Prostate gland (tissue), 2 donors: ENCODE measurements at regions not wholly inside any gene's neighbourhood (a gene's known extent, or its start where the extent isn't known, plus 50 kb on each side); places are given as distances from the start of the nearest gene placed in this dataset.

Experiments
- DNase-seq: peaks from one replicate; pipeline ENCODE4 v3.0.0-alpha.2; 2019; ENCODE audit warnings: low spot score
- H3K27ac ChIP-seq, 2 donors: fragments of 200-600 bp; sonication (generic); 2 replicates each; pipeline ENCODE4 v1.5.1; 2017 to 2019
- H3K27me3 ChIP-seq: fragments of 200-600 bp; sonication (generic); replicated peaks from 2 replicates; pipeline ENCODE4 v1.5.1; 2019; ENCODE audit not compliant: insufficient read depth
- H3K36me3 ChIP-seq, 2 donors: fragments of 200-600 bp; sonication (generic); 1 replicate in 1 of 2; 2 replicates in 1 of 2; pipeline versions ENCODE4 v1.5.1 to v1.8.1; 2017 to 2019
- H3K4me1 ChIP-seq: fragments of 200-600 bp; sonication (generic); replicated peaks from 2 replicates; pipeline ENCODE4 v1.5.1; 2019
- H3K4me3 ChIP-seq, 2 donors: fragments of 200-600 bp; sonication (generic); 2 replicates each; pipeline ENCODE4 v1.5.1; 2017 to 2019
- H3K9me3 ChIP-seq: fragments of 200-600 bp; sonication (generic); 2 replicates; pipeline ENCODE4 v1.5.1; 2017
- CTCF ChIP-seq, 4 experiments: fragments of 200-600 bp in 2 of 4; fragments of 450-650 bp in 2 of 4; sonication (generic) in 2 of 4; IDR thresholded peaks; 1 replicate in 3 of 4; 2 replicates in 1 of 4; pipeline ENCODE4 v1.5.1; 2016 to 2019; ENCODE audit warnings: antibody characterized with exemption in 4 of 4, mild to moderate bottlenecking in 2 of 4, moderate library complexity in 2 of 4
- POLR2A ChIP-seq: fragments of 450-650 bp; IDR thresholded peaks from one replicate; pipeline ENCODE4 v1.6.1; 2016; ENCODE audit warnings: antibody characterized with exemption, mild to moderate bottlenecking
- POLR2AphosphoS5 ChIP-seq: sonication (generic); formaldehyde crosslinking; IDR thresholded peaks from one replicate; pipeline ENCODE4 v1.6.1; 2017; ENCODE audit warnings: antibody characterized with exemption
- WGBS: methylation state at CpG from one replicate; pipeline ENCODE4 v1.1.5; 2018; 5-methylcytosine and 5-hydroxymethylcytosine counted together
- intact Hi-C: fragments of 100-400 bp; cut with DNase I; formaldehyde crosslinking; loops from one replicate; pipeline ENCODE4 v1.14.2; 2022

GRCh38 chr3:24917908-24918307, 423.3 kb upstream of the THRB start:
- intact Hi-C loops: no loop called here
- H3K36me3 ChIP-seq: no peaks in the 10 kb centered on the region
- H3K27ac ChIP-seq: no peak overlapping the region
- no peaks in the 10 kb centered on the region for H3K4me1 ChIP-seq
- H3K27me3 ChIP-seq: no peaks in the 10 kb centered on the region
- DNase-seq: no peak
- 93% methylated on average over 5 of the region's 5 CpGs for WGBS
- TF ChIP-seq POLR2AphosphoS5: no peak
- TF ChIP-seq POLR2A: no peak
- no peak for TF ChIP-seq CTCF (IDR thresholded peaks at IDR 0.05)
- no peaks in the 10 kb centered on the region for H3K9me3 ChIP-seq
- no peak overlapping the region for H3K4me3 ChIP-seq

GRCh38 chr3:24923570-24923969, 428.9 kb upstream of the THRB start:
- no peak for DNase-seq
- H3K27ac ChIP-seq: no peak overlapping the region
- intact Hi-C loops: no loop called here
- no peak overlapping the region for H3K4me3 ChIP-seq
- H3K9me3 ChIP-seq: no peaks in the 10 kb centered on the region
- 40% methylated on average over 2 of the region's 2 CpGs for WGBS
- no peaks in the 10 kb centered on the region for H3K4me1 ChIP-seq
- TF ChIP-seq POLR2AphosphoS5: no peak
- TF ChIP-seq POLR2A: no peak
- TF ChIP-seq CTCF (IDR thresholded peaks at IDR 0.05): no peak
- H3K27me3 ChIP-seq: no peaks in the 10 kb centered on the region
- no peaks in the 10 kb centered on the region for H3K36me3 ChIP-seq

- WGBS: 93% methylated on average over 1 of the region's 1 CpG
These were observed 434.9 kb upstream of the THRB start for GRCh38 chr3:24929521-24929920.

GRCh38 chr3:24933401-24933800, 438.8 kb upstream of the THRB start:
- no peaks in the 10 kb centered on the region for H3K36me3 ChIP-seq
- intact Hi-C loops: no loop called here
- no peak overlapping the region for H3K27ac ChIP-seq
- H3K9me3 ChIP-seq: no peaks in the 10 kb centered on the region
- no peaks in the 10 kb centered on the region for H3K4me1 ChIP-seq
- H3K4me3 ChIP-seq: no peak overlapping the region
- 92% methylated on average over 3 of the region's 3 CpGs for WGBS
- TF ChIP-seq POLR2A: no peak
- TF ChIP-seq POLR2AphosphoS5: no peak
- no peak for TF ChIP-seq CTCF (IDR thresholded peaks at IDR 0.05)
- no peak for DNase-seq
- no peaks in the 10 kb centered on the region for H3K27me3 ChIP-seq

More at GRCh38 chr3:24929521-24929920, 434.9 kb upstream of the THRB start:
- intact Hi-C loops: no loop called here
- H3K36me3 ChIP-seq: no peaks in the 10 kb centered on the region
- H3K4me3 ChIP-seq: no peak overlapping the region
- H3K4me1 ChIP-seq: no peaks in the 10 kb centered on the region
- H3K27me3 ChIP-seq: no peaks in the 10 kb centered on the region
- no peak for DNase-seq
- no peaks in the 10 kb centered on the region for H3K9me3 ChIP-seq
- no peak for TF ChIP-seq CTCF (IDR thresholded peaks at IDR 0.05)
- TF ChIP-seq POLR2A: no peak
- no peak for TF ChIP-seq POLR2AphosphoS5
- no peak overlapping the region for H3K27ac ChIP-seq

- H3K36me3 ChIP-seq: no peaks in the 10 kb centered on the region
- no peak overlapping the region for H3K4me3 ChIP-seq
- no peak overlapping the region for H3K27ac ChIP-seq
- DNase-seq: no peak
- no peaks in the 10 kb centered on the region for H3K4me1 ChIP-seq
- H3K27me3 ChIP-seq: no peaks in the 10 kb centered on the region
- H3K9me3 ChIP-seq: no peaks in the 10 kb centered on the region
- 26% methylated on average over 1 of the region's 1 CpG for WGBS
- TF ChIP-seq CTCF (IDR thresholded peaks at IDR 0.05) (no peak), POLR2AphosphoS5 (no peak), POLR2A (no peak)
- intact Hi-C loops: no loop called here
These were observed 441.9 kb upstream of the THRB start for GRCh38 chr3:24936574-24936973.
